ENCODE measurements at regions not wholly inside any gene's neighbourhood (a gene's known extent, or its start where the extent isn't known, plus 50 kb on each side); places are given as distances from the start of the nearest gene placed in this dataset.

GRCh38 chr5:89005990-89006389, 123.0 kb upstream of the MEF2C start:
- no peak for TF ChIP-seq CTCF (IDR thresholded peaks at IDR 0.05; ENCODE audit: insufficient read depth, low read depth, low read length, missing control alignments)
- DNase-seq (ENCODE audit: low read depth) = no peak
- H3K4me3 ChIP-seq (ENCODE audit: low read length) = no peak overlapping the region

GRCh38 chr5:89004379-89004778, 121.4 kb upstream of the MEF2C start:
- no peak for TF ChIP-seq CTCF (IDR thresholded peaks at IDR 0.05; ENCODE audit: insufficient read depth, low read depth, low read length, missing control alignments)
- H3K4me3 ChIP-seq (ENCODE audit: low read length) = no peak overlapping the region
- no peak for DNase-seq (ENCODE audit: low read depth)

- TF ChIP-seq CTCF (IDR thresholded peaks at IDR 0.05; ENCODE audit: insufficient read depth, low read depth, low read length, missing control alignments) = no peak
- no peak overlapping the region for H3K4me3 ChIP-seq (ENCODE audit: low read length)
Measured at GRCh38 chr5:89003563-89004036, 120.6 kb upstream of the MEF2C start.

GRCh38 chr5:88999853-89000252, 116.9 kb upstream of the MEF2C start:
- TF ChIP-seq CTCF (IDR thresholded peaks at IDR 0.05; ENCODE audit: insufficient read depth, low read depth, low read length, missing control alignments) = no peak
- DNase-seq (ENCODE audit: low read depth) = no peak
- no peak overlapping the region for H3K4me3 ChIP-seq (ENCODE audit: low read length)

More at GRCh38 chr5:89003563-89004036, 120.6 kb upstream of the MEF2C start:
- no peak for DNase-seq (ENCODE audit: low read depth)

GRCh38 chr5:88997937-88998336, 115.0 kb upstream of the MEF2C start:
- no peak overlapping the region for H3K4me3 ChIP-seq (ENCODE audit: low read length)
- no peak for DNase-seq (ENCODE audit: low read depth)
- no peak for TF ChIP-seq CTCF (IDR thresholded peaks at IDR 0.05; ENCODE audit: insufficient read depth, low read depth, low read length, missing control alignments)

- TF ChIP-seq CTCF (IDR thresholded peaks at IDR 0.05; ENCODE audit: insufficient read depth, low read depth, low read length, missing control alignments) = no peak
- no peak overlapping the region for H3K4me3 ChIP-seq (ENCODE audit: low read length)
- no peak for DNase-seq (ENCODE audit: low read depth)
Measured at GRCh38 chr5:88984040-88984439, 101.1 kb upstream of the MEF2C start.

- TF ChIP-seq CTCF (IDR thresholded peaks at IDR 0.05; ENCODE audit: insufficient read depth, low read depth, low read length, missing control alignments) = no peak
- no peak overlapping the region for H3K4me3 ChIP-seq (ENCODE audit: low read length)
- no peak for DNase-seq (ENCODE audit: low read depth)
Measured at GRCh38 chr5:88979726-88980125, 96.7 kb upstream of the MEF2C start.
